ENCODE measurements at regions not wholly inside any gene's neighbourhood (a gene's known extent, or its start where the extent isn't known, plus 50 kb on each side); places are given as distances from the start of the nearest gene placed in this dataset.

GRCh38 chr22:27462190-27462589 lies 339.4 kb downstream of the MN1 start:
- intact Hi-C loops (cut with micrococcal nuclease; ENCODE audit: unreplicated experiment) = no loop called here
- TF ChIP-seq CTCF (conservative IDR thresholded peaks at IDR 0.05; ENCODE audit: low read depth, low read length) (no peak), EZH2 (IDR thresholded peaks at IDR 0.05; ENCODE audit: borderline replicate concordance, low read depth, low read length, poor library complexity, severe bottlenecking) (no peak)
- H3K4me1 ChIP-seq (ENCODE audit: insufficient read depth, low read length, poor library complexity, severe bottlenecking) = no peaks in the 10 kb centered on the region
- H3K27ac ChIP-seq (ENCODE audit: low read depth, low read length, poor library complexity, severe bottlenecking) = no peak overlapping the region
- H3K4me3 ChIP-seq (ENCODE audit: low read depth, low read length, poor library complexity, severe bottlenecking) = no peak overlapping the region
- BruUV-seq (replicated peaks) = no TSS peak
- no peaks in the 10 kb centered on the region for H3K9me3 ChIP-seq (ENCODE audit: low read depth, low read length, poor library complexity, severe bottlenecking)
- no peaks in the 10 kb centered on the region for H3K27me3 ChIP-seq (replicated peaks; ENCODE audit: insufficient read depth, low read depth, low read length, poor library complexity)
- DNase-seq (ENCODE audit: low spot score) = no peak
- ChIA-PET POLR2A (ENCODE audit: low non-redundant PET) (no interaction called here), CTCF (no interaction called here)
- no peaks in the 10 kb centered on the region for H3K36me3 ChIP-seq (ENCODE audit: insufficient read depth, low read length, poor library complexity, severe bottlenecking)

- H3K27ac ChIP-seq (ENCODE audit: low read depth, low read length, poor library complexity, severe bottlenecking) = no peak overlapping the region
- POLR2A ChIA-PET (ENCODE audit: low non-redundant PET) = no interaction called here
- no TSS peak for BruUV-seq (replicated peaks)
- H3K4me3 ChIP-seq (ENCODE audit: low read depth, low read length, poor library complexity, severe bottlenecking) = no peak overlapping the region
- intact Hi-C loops (cut with micrococcal nuclease; ENCODE audit: unreplicated experiment) = no loop called here
- CTCF ChIA-PET = no interaction called here
- no peaks in the 10 kb centered on the region for H3K9me3 ChIP-seq (ENCODE audit: low read depth, low read length, poor library complexity, severe bottlenecking)
- H3K27me3 ChIP-seq (replicated peaks; ENCODE audit: insufficient read depth, low read depth, low read length, poor library complexity) = no peaks in the 10 kb centered on the region
- no peaks in the 10 kb centered on the region for H3K36me3 ChIP-seq (ENCODE audit: insufficient read depth, low read length, poor library complexity, severe bottlenecking)
- TF ChIP-seq EZH2 (IDR thresholded peaks at IDR 0.05; ENCODE audit: borderline replicate concordance, low read depth, low read length, poor library complexity, severe bottlenecking) = no peak
- TF ChIP-seq CTCF (conservative IDR thresholded peaks at IDR 0.05; ENCODE audit: low read depth, low read length) = no peak
- no peak for DNase-seq (ENCODE audit: low spot score)
- no peaks in the 10 kb centered on the region for H3K4me1 ChIP-seq (ENCODE audit: insufficient read depth, low read length, poor library complexity, severe bottlenecking)
Observed at GRCh38 chr22:27463121-27463660, 338.4 kb downstream of the MN1 start.

- ChIA-PET POLR2A (ENCODE audit: low non-redundant PET) (no interaction called here), CTCF (no interaction called here)
- Histone ChIP-seq H3K27ac (ENCODE audit: low read depth, low read length, poor library complexity, severe bottlenecking) (no peak overlapping the region), H3K36me3 (ENCODE audit: insufficient read depth, low read length, poor library complexity, severe bottlenecking) (no peaks in the 10 kb centered on the region), H3K4me3 (ENCODE audit: low read depth, low read length, poor library complexity, severe bottlenecking) (no peak overlapping the region), H3K27me3 (replicated peaks; ENCODE audit: insufficient read depth, low read depth, low read length, poor library complexity) (no peaks in the 10 kb centered on the region), H3K4me1 (ENCODE audit: insufficient read depth, low read length, poor library complexity, severe bottlenecking) (no peaks in the 10 kb centered on the region), H3K9me3 (ENCODE audit: low read depth, low read length, poor library complexity, severe bottlenecking) (no peaks in the 10 kb centered on the region)
- no peak for DNase-seq (ENCODE audit: low spot score)
- intact Hi-C loops (cut with micrococcal nuclease; ENCODE audit: unreplicated experiment) = no loop called here
- no peak for TF ChIP-seq EZH2 (IDR thresholded peaks at IDR 0.05; ENCODE audit: borderline replicate concordance, low read depth, low read length, poor library complexity, severe bottlenecking)
- no TSS peak for BruUV-seq (replicated peaks)
Observed at GRCh38 chr22:27466229-27466628, 335.3 kb downstream of the MN1 start.

GRCh38 chr22:27466778-27467438 lies 334.6 kb downstream of the MN1 start:
- H3K9me3 ChIP-seq (ENCODE audit: low read depth, low read length, poor library complexity, severe bottlenecking) = no peaks in the 10 kb centered on the region
- no peaks in the 10 kb centered on the region for H3K4me1 ChIP-seq (ENCODE audit: insufficient read depth, low read length, poor library complexity, severe bottlenecking)
- no peaks in the 10 kb centered on the region for H3K36me3 ChIP-seq (ENCODE audit: insufficient read depth, low read length, poor library complexity, severe bottlenecking)
- CTCF ChIA-PET = no interaction called here
- TF ChIP-seq EZH2 (IDR thresholded peaks at IDR 0.05; ENCODE audit: borderline replicate concordance, low read depth, low read length, poor library complexity, severe bottlenecking) (no peak), CTCF (conservative IDR thresholded peaks at IDR 0.05; ENCODE audit: low read depth, low read length) (no peak)
- no peak overlapping the region for H3K27ac ChIP-seq (ENCODE audit: low read depth, low read length, poor library complexity, severe bottlenecking)
- no peak overlapping the region for H3K4me3 ChIP-seq (ENCODE audit: low read depth, low read length, poor library complexity, severe bottlenecking)
- POLR2A ChIA-PET (ENCODE audit: low non-redundant PET) = no interaction called here
- H3K27me3 ChIP-seq (replicated peaks; ENCODE audit: insufficient read depth, low read depth, low read length, poor library complexity) = no peaks in the 10 kb centered on the region
- intact Hi-C loops (cut with micrococcal nuclease; ENCODE audit: unreplicated experiment) = no loop called here
- DNase-seq (ENCODE audit: low spot score) = no peak
- no TSS peak for BruUV-seq (replicated peaks)

Measured in A673 (cell line).